Naive thymus-derived CD4-positive, alpha-beta T cell (primary cell): ENCODE measurements at regions not wholly inside any gene's neighbourhood (a gene's known extent, or its start where the extent isn't known, plus 50 kb on each side); places are given as distances from the start of the nearest gene placed in this dataset.

Experiments used
- ATAC-seq: fragments of 150-1000 bp; cut with Tn5 transposase; 2 replicates; pipeline ENCODE4 v1.10.0; 2021; ENCODE audit warnings: mild to moderate bottlenecking, moderate library complexity
- CTCF ChIA-PET: fragments of 350-600 bp; sonication (Branson Sonifier 250); formaldehyde crosslinking; loops from one replicate; lab custom pipeline; 2021; ENCODE audit warnings: antibody characterized with exemption; lab: Charles Lee
- POLR2A ChIA-PET: fragments of 350-600 bp; sonication (Branson Sonifier 250); formaldehyde crosslinking; loops from one replicate; lab custom pipeline; 2021; ENCODE audit warnings: antibody characterized with exemption, inconsistent platforms; lab: Charles Lee
- DNase-seq, 9 donors: peaks; one replicate each; pipeline versions ENCODE4 v3.0.0 to v3.0.0-alpha.2; 2020 to 2022; ENCODE audit warnings: mixed read lengths in 1 of 9
- H3K27ac ChIP-seq: one replicate; pipeline ENCODE4 v1.7.0; 2013; ENCODE audit warnings: mild to moderate bottlenecking, low read depth, low read length, moderate library complexity
- H3K27me3 ChIP-seq, 2 donors: one replicate each; pipeline ENCODE4 v1.7.0; 2013; ENCODE audit warnings: low read length in 2 of 2, mild to moderate bottlenecking in 2 of 2, moderate library complexity in 2 of 2; ENCODE audit not compliant: control insufficient read depth in 2 of 2, insufficient read depth in 2 of 2
- H3K36me3 ChIP-seq, 3 experiments: 1 replicate in 2 of 3; 2 replicates in 1 of 3; pipeline ENCODE4 v1.7.0; 2013; ENCODE audit warnings: low read length in 3 of 3, mild to moderate bottlenecking in 3 of 3, moderate library complexity in 1 of 3; ENCODE audit not compliant: insufficient read depth in 3 of 3, control insufficient read depth in 2 of 3
- H3K4me1 ChIP-seq, 2 donors: one replicate each; pipeline ENCODE4 v1.7.0; 2013; ENCODE audit warnings: low read length in 2 of 2, mild to moderate bottlenecking in 2 of 2, moderate library complexity in 1 of 2; ENCODE audit not compliant: control insufficient read depth in 2 of 2, insufficient read depth in 2 of 2
- H3K4me3 ChIP-seq: 2 replicates; pipeline ENCODE4 v1.7.0; 2013; ENCODE audit warnings: mild to moderate bottlenecking, low read length
- H3K9me3 ChIP-seq, 3 experiments: 1 replicate in 2 of 3; 2 replicates in 1 of 3; pipeline ENCODE4 v1.7.0; 2013; ENCODE audit warnings: low read length in 3 of 3; ENCODE audit not compliant: control insufficient read depth in 2 of 3
- H3K27ac Mint-ChIP-seq, 9 donors: one replicate each; pipeline ENCODE4 v1.8.0; 2020 to 2022; ENCODE audit warnings: mixed read lengths in 9 of 9, mild to moderate bottlenecking in 8 of 9, moderate library complexity in 5 of 9, inconsistent platforms in 2 of 9
- H3K27me3 Mint-ChIP-seq, 5 donors: one replicate each; pipeline ENCODE4 v1.8.0; 2021 to 2022; ENCODE audit warnings: mixed read lengths in 5 of 5, mild to moderate bottlenecking in 1 of 5
- H3K36me3 Mint-ChIP-seq, 5 donors: one replicate each; pipeline ENCODE4 v1.8.0; 2020 to 2022; ENCODE audit warnings: mixed read lengths in 5 of 5, mild to moderate bottlenecking in 3 of 5, inconsistent platforms in 1 of 5
- H3K4me1 Mint-ChIP-seq, 7 donors: one replicate each; pipeline ENCODE4 v1.8.0; 2020 to 2022; ENCODE audit warnings: mixed read lengths in 7 of 7, mild to moderate bottlenecking in 3 of 7, inconsistent platforms in 1 of 7
- H3K4me3 Mint-ChIP-seq, 10 donors: one replicate each; pipeline ENCODE4 v1.8.0; 2020 to 2022; ENCODE audit warnings: mild to moderate bottlenecking in 10 of 10, mixed read lengths in 10 of 10, moderate library complexity in 6 of 10, inconsistent platforms in 2 of 10
- H3K9me3 Mint-ChIP-seq, 11 donors: one replicate each; pipeline ENCODE4 v1.8.0; 2020 to 2022; ENCODE audit warnings: mixed read lengths in 11 of 11, mild to moderate bottlenecking in 4 of 11, inconsistent platforms in 1 of 11, moderate library complexity in 1 of 11
- intact Hi-C, 2 donors: fragments of 100-400 bp; cut with micrococcal nuclease; formaldehyde crosslinking; loops; one replicate each; pipeline ENCODE4 v1.15.1; 2023

DNA sequence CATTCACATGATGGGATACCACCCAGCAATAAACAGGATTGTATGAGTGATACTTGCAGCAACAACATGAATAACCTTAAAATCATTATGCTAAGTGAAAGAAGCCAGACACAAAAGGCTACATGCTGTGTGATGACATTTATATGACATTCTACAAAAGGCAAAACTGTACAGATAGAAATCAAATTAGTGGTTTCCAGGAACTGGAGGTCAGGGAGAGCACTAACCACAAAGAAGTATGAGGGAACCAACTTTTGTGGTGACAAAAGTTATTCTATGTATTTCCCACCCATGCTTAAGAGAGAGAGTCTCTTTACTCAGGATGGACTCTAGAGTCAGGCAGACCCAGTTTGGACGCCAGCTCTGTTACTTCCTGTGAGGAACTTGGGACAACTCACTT, 364.5 kb upstream of the DAB1 start:
- no peaks in the 10 kb centered on the region for H3K36me3 ChIP-seq
- no peaks in the 10 kb centered on the region for H3K9me3 ChIP-seq
- ATAC-seq (no peak), DNase-seq (no peak)
- H3K4me3 ChIP-seq = no peak overlapping the region
- H3K4me1 ChIP-seq = no peaks in the 10 kb centered on the region
- H3K27me3 ChIP-seq = no peaks in the 10 kb centered on the region
- H3K4me1 Mint-ChIP-seq = no peaks in the 10 kb centered on the region
- peaks cover 0 to 11% (median 0%) of the 10 kb centered on the region in 5 donors for H3K27me3 Mint-ChIP-seq
- ChIA-PET POLR2A (no interaction called here), CTCF (no interaction called here)
- H3K4me3 Mint-ChIP-seq = no peak overlapping the region
- intact Hi-C loops = no loop called here
- H3K27ac Mint-ChIP-seq = no peak overlapping the region
- peaks cover 0 to 4% (median 0%) of the 10 kb centered on the region in 11 donors for H3K9me3 Mint-ChIP-seq
- H3K36me3 Mint-ChIP-seq = no peaks in the 10 kb centered on the region
- no peak overlapping the region for H3K27ac ChIP-seq

DNA sequence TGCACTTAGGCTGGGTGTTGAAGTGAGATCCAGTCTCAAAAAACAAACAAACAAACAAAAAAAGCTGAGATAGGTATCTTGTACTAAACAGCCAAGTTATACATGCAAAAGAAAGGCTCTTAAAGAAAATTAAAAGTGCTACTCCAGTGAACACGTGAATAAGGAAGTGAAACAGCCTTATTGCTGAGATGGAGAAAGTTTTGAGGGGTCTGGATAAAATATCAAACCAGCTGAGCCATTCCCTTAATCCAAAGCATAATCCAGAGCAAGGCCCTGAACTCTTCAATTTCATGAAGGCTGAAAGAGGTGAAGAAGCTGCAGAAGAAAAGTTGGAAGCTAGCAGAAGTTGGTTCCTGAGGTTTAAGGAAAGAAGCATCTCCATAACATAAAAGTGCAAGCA, 360.5 kb upstream of the DAB1 start:
- intact Hi-C loops = no loop called here
- Histone ChIP-seq H3K27ac (no peak overlapping the region), H3K4me1 (no peaks in the 10 kb centered on the region), H3K4me3 (no peak overlapping the region), H3K36me3 (no peaks in the 10 kb centered on the region), H3K27me3 (no peaks in the 10 kb centered on the region), H3K9me3 (no peaks in the 10 kb centered on the region)
- Mint-ChIP-seq H3K36me3 (no peaks in the 10 kb centered on the region), H3K9me3 (peaks cover 0 to 4% (median 0%) of the 10 kb centered on the region in 11 donors), H3K4me1 (no peaks in the 10 kb centered on the region), H3K27me3 (peaks cover 0 to 14% (median 3%) of the 10 kb centered on the region in 5 donors), H3K27ac (no peak overlapping the region), H3K4me3 (no peak overlapping the region)
- no peak for DNase-seq
- POLR2A ChIA-PET = no interaction called here
- CTCF ChIA-PET = no interaction called here
- no peak for ATAC-seq

DNA sequence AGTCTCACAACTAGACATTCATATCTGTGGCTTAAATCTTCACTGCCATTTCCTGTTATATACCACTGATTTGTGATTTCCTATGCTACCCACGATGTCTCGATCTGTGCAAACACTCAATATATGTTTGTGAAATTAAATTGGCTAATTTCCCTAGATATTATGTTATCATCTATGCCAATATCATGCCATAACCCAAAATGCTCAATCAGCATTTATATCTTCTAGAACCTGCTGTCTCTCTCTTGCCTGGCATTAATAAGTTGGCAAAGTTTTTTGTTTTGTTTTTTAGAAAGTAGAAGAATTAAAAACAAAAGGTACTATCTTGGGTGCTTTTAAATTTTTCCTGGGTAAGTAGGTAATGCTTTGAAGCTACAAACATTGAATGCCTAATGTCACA, 358.5 kb upstream of the DAB1 start:
- intact Hi-C loops = no loop called here
- Histone ChIP-seq H3K4me3 (no peak overlapping the region), H3K27me3 (no peaks in the 10 kb centered on the region), H3K27ac (no peak overlapping the region), H3K9me3 (no peaks in the 10 kb centered on the region), H3K4me1 (no peaks in the 10 kb centered on the region), H3K36me3 (no peaks in the 10 kb centered on the region)
- Mint-ChIP-seq H3K4me3 (no peak overlapping the region), H3K9me3 (peaks cover 0 to 4% (median 0%) of the 10 kb centered on the region in 11 donors), H3K27ac (no peak overlapping the region), H3K27me3 (peaks cover 2 to 23% (median 16%) of the 10 kb centered on the region in 5 donors), H3K4me1 (no peaks in the 10 kb centered on the region), H3K36me3 (no peaks in the 10 kb centered on the region)
- ATAC-seq = no peak
- DNase-seq = no peak
- POLR2A ChIA-PET = no interaction called here
- CTCF ChIA-PET = no interaction called here

DNA sequence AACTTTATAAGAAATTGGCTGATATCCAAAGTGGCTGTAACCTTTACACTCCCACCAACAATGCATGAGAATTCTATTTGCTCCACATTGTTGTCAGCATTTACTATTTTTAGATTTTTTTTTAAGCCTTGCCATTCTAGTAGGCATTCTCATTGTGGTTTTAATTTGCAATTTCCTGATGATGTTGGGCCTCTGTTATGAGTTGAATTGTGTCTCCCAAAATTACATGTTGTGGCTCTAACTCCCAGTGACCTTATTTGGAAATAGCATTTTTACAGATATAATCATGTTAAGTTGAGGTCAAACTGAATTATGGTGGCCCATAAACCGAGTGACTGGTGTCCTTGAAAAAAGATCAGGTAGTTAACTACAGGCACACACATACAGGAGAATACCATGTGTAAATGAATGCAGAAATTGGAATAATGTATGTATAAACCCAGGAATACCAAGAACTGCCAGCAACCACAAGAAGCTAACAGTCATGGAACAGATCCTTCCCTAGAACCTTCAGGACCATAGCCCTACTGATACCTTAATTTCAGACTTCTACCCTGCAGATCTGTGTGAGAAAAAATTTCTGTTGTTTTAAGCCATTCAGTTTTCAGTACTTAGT, 348.8 kb upstream of the DAB1 start:
- ATAC-seq = no peak
- no peak for DNase-seq
- POLR2A ChIA-PET = no interaction called here
- Histone ChIP-seq H3K4me3 (no peak overlapping the region), H3K27me3 (no peaks in the 10 kb centered on the region), H3K27ac (no peak overlapping the region), H3K36me3 (no peaks in the 10 kb centered on the region), H3K4me1 (no peaks in the 10 kb centered on the region), H3K9me3 (no peaks in the 10 kb centered on the region)
- intact Hi-C loops = no loop called here
- Mint-ChIP-seq H3K9me3 (no peaks in the 10 kb centered on the region), H3K36me3 (no peaks in the 10 kb centered on the region), H3K27me3 (peaks cover under 1 to 7% (median 4%) of the 10 kb centered on the region in 5 donors), H3K4me3 (no peak overlapping the region), H3K27ac (no peak overlapping the region), H3K4me1 (no peaks in the 10 kb centered on the region)
- CTCF ChIA-PET = no interaction called here

DNA sequence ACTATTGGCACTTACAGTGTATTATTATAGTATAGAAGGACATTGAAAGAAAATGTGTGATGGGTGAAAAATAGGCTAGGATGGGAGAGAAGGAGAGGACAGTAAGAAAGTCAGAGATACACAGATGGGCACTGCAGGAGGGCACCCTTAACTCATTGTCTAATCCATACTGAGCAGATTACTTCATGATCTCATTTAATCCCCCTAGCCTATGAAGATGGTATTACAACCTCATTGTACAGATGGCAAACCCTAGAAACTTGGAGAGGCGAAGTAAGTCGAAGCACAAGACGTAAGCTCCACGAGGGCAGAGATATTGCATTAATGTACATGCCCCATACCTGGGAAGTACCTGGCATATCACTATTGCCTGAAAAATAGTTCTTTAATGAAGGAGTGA, 346.9 kb upstream of the DAB1 start:
- ATAC-seq (no peak), DNase-seq (no peak)
- H3K27me3 ChIP-seq = no peaks in the 10 kb centered on the region
- H3K36me3 ChIP-seq = no peaks in the 10 kb centered on the region
- Mint-ChIP-seq H3K27me3 (peaks cover 0 to 18% (median 9%) of the 10 kb centered on the region in 5 donors), H3K4me3 (no peak overlapping the region), H3K4me1 (no peaks in the 10 kb centered on the region), H3K9me3 (peaks cover 0 to 4% (median 0%) of the 10 kb centered on the region in 11 donors), H3K27ac (no peak overlapping the region), H3K36me3 (peaks cover 0 to 4% (median 0%) of the 10 kb centered on the region in 5 donors)
- intact Hi-C loops = no loop called here
- POLR2A ChIA-PET = no interaction called here
- no peaks in the 10 kb centered on the region for H3K4me1 ChIP-seq
- H3K4me3 ChIP-seq = no peak overlapping the region
- no peaks in the 10 kb centered on the region for H3K9me3 ChIP-seq
- no peak overlapping the region for H3K27ac ChIP-seq
- CTCF ChIA-PET = no interaction called here

DNA sequence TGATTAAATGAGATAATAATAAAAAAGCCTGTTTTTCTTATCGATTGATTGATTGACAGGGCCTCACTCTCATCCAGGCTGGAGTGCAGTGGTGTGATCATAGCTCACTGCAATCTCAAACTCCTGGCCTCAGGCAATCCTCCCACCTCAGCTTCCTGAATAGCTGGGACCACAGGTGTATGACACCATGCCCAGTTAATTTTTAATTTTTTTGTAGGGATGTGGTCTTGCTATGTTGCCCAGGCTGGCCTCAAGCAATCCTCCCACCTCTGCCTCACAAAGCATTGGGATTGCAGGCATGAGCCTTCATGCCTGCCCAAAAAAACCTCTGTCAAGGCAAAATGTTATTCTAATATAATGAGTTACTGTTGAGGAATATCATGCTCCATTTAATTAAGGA, 346.4 kb upstream of the DAB1 start:
- Histone ChIP-seq H3K4me3 (no peak overlapping the region), H3K27ac (no peak overlapping the region), H3K4me1 (no peaks in the 10 kb centered on the region), H3K36me3 (no peaks in the 10 kb centered on the region), H3K27me3 (no peaks in the 10 kb centered on the region), H3K9me3 (no peaks in the 10 kb centered on the region)
- DNase-seq = no peak
- peaks cover 0 to 4% (median 0%) of the 10 kb centered on the region in 11 donors for H3K9me3 Mint-ChIP-seq
- H3K27ac Mint-ChIP-seq = no peak overlapping the region
- ChIA-PET CTCF (no interaction called here), POLR2A (no interaction called here)
- H3K4me3 Mint-ChIP-seq = no peak overlapping the region
- H3K36me3 Mint-ChIP-seq = peaks cover 0 to 4% (median 0%) of the 10 kb centered on the region in 5 donors
- no peak for ATAC-seq
- H3K4me1 Mint-ChIP-seq = no peaks in the 10 kb centered on the region
- H3K27me3 Mint-ChIP-seq = peaks cover 0 to 18% (median 10%) of the 10 kb centered on the region in 5 donors
- intact Hi-C loops = no loop called here

DNA sequence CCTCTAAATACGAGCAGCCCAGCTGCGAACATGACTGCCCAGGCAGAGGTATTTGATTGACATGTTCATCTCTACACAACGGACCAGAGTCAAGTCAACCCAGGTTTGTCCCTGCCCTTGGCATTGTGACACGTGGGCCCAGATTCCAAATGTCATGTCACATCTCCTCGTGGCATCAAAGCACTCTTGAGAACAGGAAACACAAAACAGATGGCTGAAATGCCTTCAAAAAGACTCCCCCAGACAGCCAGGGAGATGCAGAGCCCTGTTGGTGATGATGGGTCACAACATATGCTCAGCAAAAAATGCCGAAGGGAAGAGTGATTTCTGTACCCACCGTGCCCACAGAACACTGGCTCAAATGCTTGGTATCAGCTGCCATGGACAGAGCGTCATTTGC, 337.8 kb upstream of the DAB1 start:
- no peaks in the 10 kb centered on the region for H3K4me1 ChIP-seq
- no peak overlapping the region for H3K27ac Mint-ChIP-seq
- intact Hi-C loops = no loop called here

More for the DNA sequence above, 337.8 kb upstream of the DAB1 start:
- no peak for DNase-seq
- H3K36me3 ChIP-seq = no peaks in the 10 kb centered on the region
- Mint-ChIP-seq H3K27me3 (peaks cover 0 to 24% (median 9%) of the 10 kb centered on the region in 5 donors), H3K36me3 (peaks cover 0 to 4% (median 0%) of the 10 kb centered on the region in 5 donors), H3K4me3 (no peak overlapping the region), H3K9me3 (peaks cover 0 to 4% (median 0%) of the 10 kb centered on the region in 11 donors), H3K4me1 (no peaks in the 10 kb centered on the region)
- H3K27me3 ChIP-seq = no peaks in the 10 kb centered on the region
- no peak overlapping the region for H3K27ac ChIP-seq
- CTCF ChIA-PET = no interaction called here
- H3K4me3 ChIP-seq = no peak overlapping the region
- no peaks in the 10 kb centered on the region for H3K9me3 ChIP-seq
- POLR2A ChIA-PET = no interaction called here
- no peak for ATAC-seq
